MM.1S (cell line): ENCODE measurements at regions not wholly inside any gene's neighbourhood (a gene's known extent, or its start where the extent isn't known, plus 50 kb on each side); places are given as distances from the start of the nearest gene placed in this dataset.

Experiments
- DNase-seq: peaks from one replicate; pipeline ENCODE4 v3.0.0-alpha.2; 2015
- H2AFZ ChIP-seq: fragments of 300-600 bp; sonication (generic); 2 replicates; pipeline ENCODE4 v1.6.0; 2016; ENCODE audit warnings: antibody characterized with exemption, low read length
- H3F3A ChIP-seq: fragments of 300-600 bp; sonication (generic); 2 replicates; pipeline ENCODE4 v1.6.1; 2016; ENCODE audit warnings: mild to moderate bottlenecking, antibody characterized with exemption, low read length, moderate library complexity, mixed read lengths; ENCODE audit not compliant: insufficient read depth
- H3K27ac ChIP-seq: fragments of 300-600 bp; sonication (generic); 2 replicates; pipeline ENCODE4 v1.5.1; 2016; ENCODE audit warnings: mild to moderate bottlenecking, low read length
- H3K27me3 ChIP-seq: fragments of 300-600 bp; sonication (generic); replicated peaks from 2 replicates; pipeline ENCODE4 v1.6.0; 2016; ENCODE audit warnings: low read length; ENCODE audit not compliant: insufficient read depth
- H3K36me3 ChIP-seq: fragments of 300-600 bp; sonication (generic); replicated peaks from 2 replicates; pipeline ENCODE4 v1.6.1; 2016; ENCODE audit warnings: mild to moderate bottlenecking, low read length, mixed read lengths; ENCODE audit not compliant: insufficient read depth
- H3K4me1 ChIP-seq: fragments of 300-600 bp; sonication (generic); 2 replicates; pipeline ENCODE4 v1.6.1; 2016; ENCODE audit warnings: low read length, mixed read lengths
- H3K4me2 ChIP-seq: fragments of 300-600 bp; sonication (generic); 2 replicates; pipeline ENCODE4 v1.6.0; 2016; ENCODE audit warnings: low read depth, low read length
- H3K4me3 ChIP-seq: fragments of 300-600 bp; sonication (generic); 2 replicates; pipeline ENCODE4 v1.5.1; 2016; ENCODE audit warnings: low read length, mixed read lengths
- H3K79me2 ChIP-seq: fragments of 300-600 bp; sonication (generic); 2 replicates; pipeline ENCODE4 v1.6.1; 2016; ENCODE audit warnings: mixed run types, low read length, mixed read lengths
- H3K9ac ChIP-seq: fragments of 300-600 bp; sonication (generic); 2 replicates; pipeline ENCODE4 v1.6.1; 2016; ENCODE audit warnings: low read length, mixed read lengths
- H3K9me2 ChIP-seq: fragments of 300-600 bp; sonication (generic); replicated peaks from 2 replicates; pipeline ENCODE4 v1.6.1; 2016; ENCODE audit warnings: mild to moderate bottlenecking, low read length, mixed read lengths; ENCODE audit not compliant: insufficient read depth
- H3K9me3 ChIP-seq: fragments of 300-600 bp; sonication (generic); replicated peaks from 2 replicates; pipeline ENCODE4 v1.6.1; 2016; ENCODE audit warnings: mild to moderate bottlenecking, low read length, mixed read lengths; ENCODE audit not compliant: insufficient read depth
- H4K20me1 ChIP-seq: fragments of 300-600 bp; sonication (generic); 2 replicates; pipeline ENCODE4 v1.6.1; 2016; ENCODE audit warnings: mild to moderate bottlenecking, low read length, moderate library complexity, mixed read lengths; ENCODE audit not compliant: insufficient read depth
- CTCF ChIP-seq: fragments of 300-600 bp; sonication (generic); IDR thresholded peaks from 2 replicates; pipeline ENCODE4 v1.5.1; 2016; ENCODE audit warnings: antibody characterized with exemption, low read length, mixed read lengths
- EZH2 ChIP-seq: fragments of 300-600 bp; sonication (generic); optimal IDR thresholded peaks from 2 replicates; pipeline ENCODE3; 2017; ENCODE audit warnings: low read depth, mild to moderate bottlenecking, antibody characterized with exemption, low read length, mixed read lengths
- EZH2phosphoT487 ChIP-seq: fragments of 300-600 bp; sonication (generic); IDR thresholded peaks from 2 replicates; pipeline ENCODE4 v1.6.1; 2018; ENCODE audit warnings: antibody characterized with exemption, low read length

GRCh38 chr6:169845426-169846285, 94.2 kb downstream of the ERMARD start:
- no peak overlapping the region for H3K4me2 ChIP-seq
- no peak overlapping the region for H3K9ac ChIP-seq
- TF ChIP-seq CTCF = no peak
- no peak for TF ChIP-seq EZH2phosphoT487
- TF ChIP-seq EZH2 = no peak
- H3K4me3 ChIP-seq = no peak overlapping the region
- no peaks in the 10 kb centered on the region for H3K79me2 ChIP-seq
- no peak for DNase-seq
- no peak overlapping the region for H2AFZ ChIP-seq
- H3F3A ChIP-seq = no peaks in the 10 kb centered on the region
- H4K20me1 ChIP-seq = no peaks in the 10 kb centered on the region
- no peaks in the 10 kb centered on the region for H3K36me3 ChIP-seq
- no peaks in the 10 kb centered on the region for H3K9me2 ChIP-seq
- H3K9me3 ChIP-seq = no peaks in the 10 kb centered on the region
- no peak overlapping the region for H3K27ac ChIP-seq
- no peaks in the 10 kb centered on the region for H3K4me1 ChIP-seq
- no peaks in the 10 kb centered on the region for H3K27me3 ChIP-seq

GRCh38 chr6:169844946-169845345, 93.5 kb downstream of the ERMARD start:
- Histone ChIP-seq H3K79me2 (no peaks in the 10 kb centered on the region), H3K4me3 (no peak overlapping the region), H2AFZ (no peak overlapping the region), H4K20me1 (no peaks in the 10 kb centered on the region), H3K9ac (no peak overlapping the region), H3K9me3 (no peaks in the 10 kb centered on the region), H3K4me1 (no peaks in the 10 kb centered on the region), H3F3A (no peaks in the 10 kb centered on the region), H3K27me3 (no peaks in the 10 kb centered on the region), H3K9me2 (no peaks in the 10 kb centered on the region), H3K36me3 (no peaks in the 10 kb centered on the region), H3K27ac (no peak overlapping the region), H3K4me2 (no peak overlapping the region)
- DNase-seq = no peak
- TF ChIP-seq CTCF (no peak), EZH2 (no peak), EZH2phosphoT487 (no peak)

GRCh38 chr6:169843991-169844390, 92.6 kb downstream of the ERMARD start:
- Histone ChIP-seq H3K27ac (no peak overlapping the region), H3K36me3 (no peaks in the 10 kb centered on the region)

More at GRCh38 chr6:169843991-169844390, 92.6 kb downstream of the ERMARD start:
- Histone ChIP-seq H3K27me3 (no peaks in the 10 kb centered on the region), H3K4me2 (no peak overlapping the region), H3F3A (no peaks in the 10 kb centered on the region), H3K4me3 (no peak overlapping the region), H3K9ac (no peak overlapping the region), H3K79me2 (no peaks in the 10 kb centered on the region), H3K9me2 (no peaks in the 10 kb centered on the region), H3K4me1 (no peaks in the 10 kb centered on the region), H3K9me3 (no peaks in the 10 kb centered on the region), H4K20me1 (no peaks in the 10 kb centered on the region), H2AFZ (no peak overlapping the region)
- TF ChIP-seq CTCF (no peak), EZH2 (no peak), EZH2phosphoT487 (no peak)
- no peak for DNase-seq
